ENCODE measurements at regions not wholly inside any gene's neighbourhood (a gene's known extent, or its start where the extent isn't known, plus 50 kb on each side); places are given as distances from the start of the nearest gene placed in this dataset.

DNA sequence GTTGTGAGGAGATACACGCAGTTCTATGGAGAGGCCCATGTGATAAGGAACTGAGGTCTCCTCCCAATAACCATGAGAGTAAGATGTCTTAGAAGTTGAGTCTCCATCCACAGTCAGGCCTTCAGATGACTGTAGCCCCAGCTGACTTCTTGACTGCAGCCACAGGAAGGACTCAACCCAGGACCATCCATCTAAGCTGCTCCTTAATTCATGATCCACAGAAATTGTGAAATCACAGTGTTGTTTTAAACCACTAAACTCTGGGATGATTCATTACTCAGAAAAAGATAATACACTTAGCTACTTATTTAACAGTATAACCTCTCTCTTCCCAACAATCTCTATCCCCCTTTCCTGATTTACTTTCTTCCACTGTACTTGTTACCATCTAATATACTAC, 173.3 kb downstream of the ALDH1A2 start:
- TF ChIP-seq, protein P1, sequence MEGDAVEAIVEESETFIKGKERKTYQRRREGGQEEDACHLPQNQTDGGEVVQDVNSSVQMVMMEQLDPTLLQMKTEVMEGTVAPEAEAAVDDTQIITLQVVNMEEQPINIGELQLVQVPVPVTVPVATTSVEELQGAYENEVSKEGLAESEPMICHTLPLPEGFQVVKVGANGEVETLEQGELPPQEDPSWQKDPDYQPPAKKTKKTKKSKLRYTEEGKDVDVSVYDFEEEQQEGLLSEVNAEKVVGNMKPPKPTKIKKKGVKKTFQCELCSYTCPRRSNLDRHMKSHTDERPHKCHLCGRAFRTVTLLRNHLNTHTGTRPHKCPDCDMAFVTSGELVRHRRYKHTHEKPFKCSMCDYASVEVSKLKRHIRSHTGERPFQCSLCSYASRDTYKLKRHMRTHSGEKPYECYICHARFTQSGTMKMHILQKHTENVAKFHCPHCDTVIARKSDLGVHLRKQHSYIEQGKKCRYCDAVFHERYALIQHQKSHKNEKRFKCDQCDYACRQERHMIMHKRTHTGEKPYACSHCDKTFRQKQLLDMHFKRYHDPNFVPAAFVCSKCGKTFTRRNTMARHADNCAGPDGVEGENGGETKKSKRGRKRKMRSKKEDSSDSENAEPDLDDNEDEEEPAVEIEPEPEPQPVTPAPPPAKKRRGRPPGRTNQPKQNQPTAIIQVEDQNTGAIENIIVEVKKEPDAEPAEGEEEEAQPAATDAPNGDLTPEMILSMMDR (IDR thresholded peaks at IDR 0.05 in 4 of 5, conservative IDR thresholded peaks at IDR 0.05 in 1 of 5): no peak
- TF ChIP-seq POLR2A (IDR thresholded peaks at IDR 0.05): no peak

Measured in gastrocnemius medialis (tissue), 4 donors.